IgD-negative memory B cell (primary cell): ENCODE measurements at regions not wholly inside any gene's neighbourhood (a gene's known extent, or its start where the extent isn't known, plus 50 kb on each side); places are given as distances from the start of the nearest gene placed in this dataset.

Source experiments
- H3K27ac Mint-ChIP-seq, 3 donors: one replicate each; pipeline ENCODE4 v1.8.0; 2020 to 2022; ENCODE audit warnings: mild to moderate bottlenecking in 3 of 3, mixed read lengths in 3 of 3, moderate library complexity in 1 of 3
- H3K27me3 Mint-ChIP-seq: one replicate; pipeline ENCODE4 v1.8.0; 2021; ENCODE audit warnings: mixed read lengths
- H3K36me3 Mint-ChIP-seq: one replicate; pipeline ENCODE4 v1.8.0; 2020; ENCODE audit warnings: mild to moderate bottlenecking, mixed read lengths
- H3K4me1 Mint-ChIP-seq, 3 donors: one replicate each; pipeline ENCODE4 v1.8.0; 2020 to 2022; ENCODE audit warnings: mixed read lengths in 3 of 3, mild to moderate bottlenecking in 1 of 3
- H3K4me3 Mint-ChIP-seq, 4 donors: one replicate each; pipeline ENCODE4 v1.8.0; 2020 to 2022; ENCODE audit warnings: mild to moderate bottlenecking in 4 of 4, mixed read lengths in 4 of 4, moderate library complexity in 3 of 4
- H3K9me3 Mint-ChIP-seq, 3 donors: one replicate each; pipeline ENCODE4 v1.8.0; 2020 to 2021; ENCODE audit warnings: mixed read lengths in 3 of 3, mild to moderate bottlenecking in 1 of 3

GRCh38 chr6:87995461-87995860 lies 52.2 kb upstream of the SPACA1 start:
- H3K9me3 Mint-ChIP-seq = no peaks in the 10 kb centered on the region
- no peaks in the 10 kb centered on the region for H3K4me1 Mint-ChIP-seq
- peak overlapping the region in 1 of 3 donors; percentile 31 for H3K27ac Mint-ChIP-seq
- no peaks in the 10 kb centered on the region for H3K36me3 Mint-ChIP-seq
- H3K4me3 Mint-ChIP-seq = no peak overlapping the region
- peaks cover 7% of the 10 kb centered on the region for H3K27me3 Mint-ChIP-seq

- H3K9me3 Mint-ChIP-seq = no peaks in the 10 kb centered on the region
- H3K27ac Mint-ChIP-seq = no peak overlapping the region
- no peaks in the 10 kb centered on the region for H3K4me1 Mint-ChIP-seq
- no peaks in the 10 kb centered on the region for H3K36me3 Mint-ChIP-seq
- no peak overlapping the region for H3K4me3 Mint-ChIP-seq
- peaks cover 1% of the 10 kb centered on the region for H3K27me3 Mint-ChIP-seq
Measured at GRCh38 chr6:87993356-87993755, 54.3 kb upstream of the SPACA1 start.

- no peak overlapping the region for H3K4me3 Mint-ChIP-seq
- peaks cover 1% of the 10 kb centered on the region for H3K27me3 Mint-ChIP-seq
- no peak overlapping the region for H3K27ac Mint-ChIP-seq
- H3K9me3 Mint-ChIP-seq = no peaks in the 10 kb centered on the region
- no peaks in the 10 kb centered on the region for H3K4me1 Mint-ChIP-seq
- no peaks in the 10 kb centered on the region for H3K36me3 Mint-ChIP-seq
Measured at GRCh38 chr6:87990871-87991270, 56.8 kb upstream of the SPACA1 start.

GRCh38 chr6:87982134-87982533 lies 65.5 kb upstream of the SPACA1 start:
- Mint-ChIP-seq H3K36me3 (no peaks in the 10 kb centered on the region), H3K4me3 (no peak overlapping the region), H3K4me1 (no peaks in the 10 kb centered on the region), H3K27ac (no peak overlapping the region), H3K9me3 (peaks cover 0 to 3% (median 0%) of the 10 kb centered on the region in 3 donors), H3K27me3 (peaks cover 5% of the 10 kb centered on the region)

GRCh38 chr6:87979737-87980136 lies 67.9 kb upstream of the SPACA1 start:
- Mint-ChIP-seq H3K4me3 (no peak overlapping the region), H3K36me3 (no peaks in the 10 kb centered on the region), H3K27ac (no peak overlapping the region), H3K4me1 (no peaks in the 10 kb centered on the region), H3K27me3 (peaks cover 5% of the 10 kb centered on the region), H3K9me3 (peaks cover 0 to 3% (median 0%) of the 10 kb centered on the region in 3 donors)

GRCh38 chr6:87976616-87977015 lies 71.0 kb upstream of the SPACA1 start:
- no peak overlapping the region for H3K27ac Mint-ChIP-seq
- peaks cover 2 to 4% (median 2%) of the 10 kb centered on the region in 3 donors for H3K9me3 Mint-ChIP-seq
- H3K36me3 Mint-ChIP-seq = peaks cover 2% of the 10 kb centered on the region
- peaks cover 5% of the 10 kb centered on the region for H3K27me3 Mint-ChIP-seq
- H3K4me3 Mint-ChIP-seq = no peak overlapping the region
- no peaks in the 10 kb centered on the region for H3K4me1 Mint-ChIP-seq

- no peak overlapping the region for H3K4me3 Mint-ChIP-seq
- H3K27ac Mint-ChIP-seq = no peak overlapping the region
- peaks cover 2% of the 10 kb centered on the region for H3K36me3 Mint-ChIP-seq
- no peaks in the 10 kb centered on the region for H3K4me1 Mint-ChIP-seq
- H3K27me3 Mint-ChIP-seq = peaks cover 5% of the 10 kb centered on the region
- peaks cover 2 to 4% (median 2%) of the 10 kb centered on the region in 3 donors for H3K9me3 Mint-ChIP-seq
Measured at GRCh38 chr6:87975561-87975960, 72.1 kb upstream of the SPACA1 start.

GRCh38 chr6:87972279-87972678 lies 75.4 kb upstream of the SPACA1 start:
- Mint-ChIP-seq H3K9me3 (peaks cover 2 to 4% (median 2%) of the 10 kb centered on the region in 3 donors), H3K27me3 (peaks cover under 1% of the 10 kb centered on the region), H3K27ac (no peak overlapping the region), H3K4me1 (no peaks in the 10 kb centered on the region), H3K4me3 (no peak overlapping the region), H3K36me3 (peaks cover 2% of the 10 kb centered on the region)

GRCh38 chr6:87971605-87972262 lies 75.9 kb upstream of the SPACA1 start:
- Mint-ChIP-seq H3K9me3 (peaks cover 2 to 4% (median 2%) of the 10 kb centered on the region in 3 donors), H3K27ac (no peak overlapping the region), H3K4me1 (no peaks in the 10 kb centered on the region), H3K27me3 (no peaks in the 10 kb centered on the region), H3K36me3 (peaks cover 2% of the 10 kb centered on the region), H3K4me3 (no peak overlapping the region)

GRCh38 chr6:87968435-87969278 lies 79.0 kb upstream of the SPACA1 start:
- Mint-ChIP-seq H3K9me3 (peaks cover 4 to 14% (median 7%) of the 10 kb centered on the region in 3 donors), H3K4me1 (no peaks in the 10 kb centered on the region), H3K4me3 (no peak overlapping the region), H3K36me3 (peaks cover 2% of the 10 kb centered on the region), H3K27ac (no peak overlapping the region), H3K27me3 (no peaks in the 10 kb centered on the region)

GRCh38 chr6:87965806-87966205 lies 81.8 kb upstream of the SPACA1 start:
- no peaks in the 10 kb centered on the region for H3K36me3 Mint-ChIP-seq
- H3K9me3 Mint-ChIP-seq = peaks cover 4 to 10% (median 7%) of the 10 kb centered on the region in 3 donors
- H3K27me3 Mint-ChIP-seq = peaks cover 3% of the 10 kb centered on the region
- no peaks in the 10 kb centered on the region for H3K4me1 Mint-ChIP-seq
- peak overlapping the region in 1 of 4 donors; percentile 4 for H3K4me3 Mint-ChIP-seq
- H3K27ac Mint-ChIP-seq = peak overlapping the region in 1 of 3 donors; percentile 4

- no peak overlapping the region for H3K27ac Mint-ChIP-seq
- peaks cover 2% of the 10 kb centered on the region for H3K36me3 Mint-ChIP-seq
- peaks cover 3% of the 10 kb centered on the region for H3K27me3 Mint-ChIP-seq
- no peaks in the 10 kb centered on the region for H3K4me1 Mint-ChIP-seq
- no peak overlapping the region for H3K4me3 Mint-ChIP-seq
- peaks cover 0 to 7% (median 3%) of the 10 kb centered on the region in 3 donors for H3K9me3 Mint-ChIP-seq
Measured at GRCh38 chr6:87959083-87959482, 88.6 kb upstream of the SPACA1 start.

- Mint-ChIP-seq H3K9me3 (no peaks in the 10 kb centered on the region), H3K4me3 (no peak overlapping the region), H3K36me3 (no peaks in the 10 kb centered on the region), H3K27ac (peak overlapping the region in 1 of 3 donors; percentile 47), H3K27me3 (no peaks in the 10 kb centered on the region), H3K4me1 (no peaks in the 10 kb centered on the region)
Measured at GRCh38 chr6:87951751-87952150, 95.9 kb upstream of the SPACA1 start.

- Mint-ChIP-seq H3K27ac (no peak overlapping the region), H3K36me3 (no peaks in the 10 kb centered on the region), H3K4me3 (no peak overlapping the region), H3K9me3 (no peaks in the 10 kb centered on the region), H3K27me3 (no peaks in the 10 kb centered on the region), H3K4me1 (no peaks in the 10 kb centered on the region)
Measured at GRCh38 chr6:87950614-87951013, 97.0 kb upstream of the SPACA1 start.

GRCh38 chr6:87949194-87949593 lies 98.4 kb upstream of the SPACA1 start:
- Mint-ChIP-seq H3K4me3 (no peak overlapping the region), H3K9me3 (no peaks in the 10 kb centered on the region), H3K4me1 (peaks cover 0 to 3% (median 3%) of the 10 kb centered on the region in 3 donors), H3K36me3 (no peaks in the 10 kb centered on the region), H3K27ac (no peak overlapping the region), H3K27me3 (no peaks in the 10 kb centered on the region)
